Lung (tissue), 11 donors: ENCODE measurements at regions not wholly inside any gene's neighbourhood (a gene's known extent, or its start where the extent isn't known, plus 50 kb on each side); places are given as distances from the start of the nearest gene placed in this dataset.
"Not testable (repeated sequence)": the region's sequence is repeated elsewhere in the genome, so short reads cannot be mapped to it uniquely, and the experiment has no call there.

Experiments used
- ATAC-seq: fragments of 200-7000 bp; cut with Tn5 transposase; one replicate; pipeline ENCODE4 v1.9.1; 2020; ENCODE audit warnings: moderate number of reproducible peaks; ENCODE audit not compliant: insufficient read depth, low FRiP score
- DNase-seq, 3 donors: peaks; one replicate each; pipeline ENCODE4 v3.0.0-alpha.2; 2013 to 2017
- H3K27ac ChIP-seq, 2 donors: one replicate each; pipeline ENCODE4 v1.5.1; 2013; ENCODE audit warnings: mild to moderate bottlenecking in 2 of 2, moderate library complexity in 2 of 2, control low read depth in 1 of 2, inconsistent platforms in 1 of 2, low read depth in 1 of 2, low read length in 1 of 2
- H3K27me3 ChIP-seq, 3 donors: one replicate each; pipeline ENCODE4 v1.5.1; 2013; ENCODE audit warnings: low read length in 2 of 3; ENCODE audit not compliant: control insufficient read depth in 3 of 3, insufficient read depth in 3 of 3
- H3K36me3 ChIP-seq, 4 donors: one replicate each; pipeline ENCODE4 v1.5.1; 2013; ENCODE audit warnings: low read length in 4 of 4, mild to moderate bottlenecking in 1 of 4, moderate library complexity in 1 of 4; ENCODE audit not compliant: control insufficient read depth in 4 of 4, insufficient read depth in 4 of 4
- H3K4me1 ChIP-seq, 5 donors: one replicate each; pipeline ENCODE4 v1.5.1; 2013; ENCODE audit warnings: low read length in 5 of 5, mild to moderate bottlenecking in 2 of 5, moderate library complexity in 1 of 5; ENCODE audit not compliant: control insufficient read depth in 5 of 5, insufficient read depth in 5 of 5
- H3K4me3 ChIP-seq: one replicate; pipeline ENCODE4 v1.5.1; 2013; ENCODE audit warnings: mild to moderate bottlenecking, control low read depth, moderate library complexity
- H3K9ac ChIP-seq, 2 donors: one replicate each; pipeline ENCODE4 v1.5.1; 2013; ENCODE audit warnings: low read length in 2 of 2, control low read depth in 1 of 2; ENCODE audit not compliant: insufficient read depth in 1 of 2
- H3K9me3 ChIP-seq, 4 donors: one replicate each; pipeline ENCODE4 v1.5.1; 2013; ENCODE audit warnings: low read length in 3 of 4, mild to moderate bottlenecking in 1 of 4, moderate library complexity in 1 of 4; ENCODE audit not compliant: control insufficient read depth in 4 of 4, insufficient read depth in 3 of 4
- WGBS, 2 donors: extraction: QIAGEN DNeasy Blood & Tissue Kit; methylation state at CpG; one replicate each; pipeline ENCODE4 v1.1.7; 2013; 5-methylcytosine and 5-hydroxymethylcytosine counted together
- TF ChIP-seq, protein P1 (sequence below): IDR thresholded peaks from 2 replicates; pipeline ENCODE4 v1.5.1; 2012; ENCODE audit warnings: mild to moderate bottlenecking; ENCODE audit errors: control extremely low read depth, extremely low read depth
- donor health status: control.
- donor health status: control.
- donor health status: Bipolar disorder and iron deficiency.
- donor health status: healthy.
- donor health status: DM: yes; HTN: yes; CAD: no.

DNA sequence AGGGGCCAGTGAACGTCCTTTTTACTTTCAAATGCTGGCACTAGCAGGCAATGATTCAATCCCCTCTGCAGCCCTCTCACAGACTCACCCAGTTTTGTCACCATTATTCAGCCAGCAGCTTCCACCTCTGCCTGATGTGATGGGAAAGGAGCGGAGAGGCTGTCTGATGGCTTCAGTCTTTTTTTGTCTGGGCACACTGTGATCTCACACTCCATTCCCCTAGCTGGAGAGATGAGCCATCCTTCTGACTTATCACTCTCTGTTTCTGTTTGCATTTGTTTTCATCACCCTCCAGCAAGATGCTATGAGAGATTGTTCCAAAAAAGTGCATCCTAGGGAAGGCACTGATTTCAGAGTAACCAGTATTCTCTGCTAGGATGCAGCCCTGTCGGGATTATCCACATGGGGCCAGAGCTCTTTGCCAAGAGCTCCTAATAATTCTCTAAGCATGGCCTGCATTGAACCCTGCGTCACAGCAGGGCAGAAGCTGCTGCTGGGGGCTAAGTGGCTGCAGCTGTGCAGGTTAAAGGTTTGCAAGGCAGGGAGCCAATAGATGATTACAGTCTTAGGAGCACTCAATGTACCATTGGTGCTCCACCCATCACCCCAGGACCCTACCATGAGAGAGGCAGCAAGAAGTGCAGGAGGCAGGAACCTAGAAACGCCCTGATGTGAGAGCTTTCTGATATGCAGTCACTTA lies 236.1 kb upstream of the C16orf82 start:
- H3K4me1 ChIP-seq = peaks cover 0 to 1% (median 0%) of the 10 kb centered on the region in 5 donors
- H3K4me3 ChIP-seq = no peak overlapping the region
- ATAC-seq (no peak), DNase-seq (no peak)
- H3K36me3 ChIP-seq = no peaks in the 10 kb centered on the region
- H3K9ac ChIP-seq = no peak overlapping the region
- H3K9me3 ChIP-seq = peaks cover 0 to 2% (median 0%) of the 10 kb centered on the region in 4 donors
- H3K27me3 ChIP-seq = no peaks in the 10 kb centered on the region
- TF ChIP-seq, protein P1, sequence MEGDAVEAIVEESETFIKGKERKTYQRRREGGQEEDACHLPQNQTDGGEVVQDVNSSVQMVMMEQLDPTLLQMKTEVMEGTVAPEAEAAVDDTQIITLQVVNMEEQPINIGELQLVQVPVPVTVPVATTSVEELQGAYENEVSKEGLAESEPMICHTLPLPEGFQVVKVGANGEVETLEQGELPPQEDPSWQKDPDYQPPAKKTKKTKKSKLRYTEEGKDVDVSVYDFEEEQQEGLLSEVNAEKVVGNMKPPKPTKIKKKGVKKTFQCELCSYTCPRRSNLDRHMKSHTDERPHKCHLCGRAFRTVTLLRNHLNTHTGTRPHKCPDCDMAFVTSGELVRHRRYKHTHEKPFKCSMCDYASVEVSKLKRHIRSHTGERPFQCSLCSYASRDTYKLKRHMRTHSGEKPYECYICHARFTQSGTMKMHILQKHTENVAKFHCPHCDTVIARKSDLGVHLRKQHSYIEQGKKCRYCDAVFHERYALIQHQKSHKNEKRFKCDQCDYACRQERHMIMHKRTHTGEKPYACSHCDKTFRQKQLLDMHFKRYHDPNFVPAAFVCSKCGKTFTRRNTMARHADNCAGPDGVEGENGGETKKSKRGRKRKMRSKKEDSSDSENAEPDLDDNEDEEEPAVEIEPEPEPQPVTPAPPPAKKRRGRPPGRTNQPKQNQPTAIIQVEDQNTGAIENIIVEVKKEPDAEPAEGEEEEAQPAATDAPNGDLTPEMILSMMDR = no peak
- WGBS, 2 donors = 59 to 74% methylated on average over 5 of the region's 5 CpGs
- H3K27ac ChIP-seq = no peak overlapping the region

DNA sequence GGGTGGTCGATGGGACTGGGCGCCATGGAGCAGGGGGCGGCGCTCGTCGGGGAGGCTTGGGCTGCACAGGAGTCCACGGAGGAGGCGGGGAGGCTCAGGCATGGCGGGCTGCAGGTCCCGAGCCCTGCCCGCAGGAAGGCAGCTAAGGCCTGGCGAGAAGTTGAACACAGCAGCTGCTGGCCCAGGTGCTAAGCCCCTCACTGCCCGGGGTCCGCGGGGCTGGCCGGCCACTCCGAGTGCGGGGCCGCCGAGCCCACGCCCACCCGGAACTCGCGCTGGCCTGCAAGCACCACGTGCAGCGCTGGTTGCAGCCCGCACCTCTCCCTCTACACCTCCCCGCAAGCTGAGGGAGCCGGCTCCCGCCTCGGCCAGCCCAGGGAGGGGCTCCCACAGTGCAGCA lies 230.6 kb upstream of the C16orf82 start:
- not testable (repeated sequence) for H3K4me3 ChIP-seq, ATAC-seq, H3K27ac ChIP-seq, H3K4me1 ChIP-seq, H3K27me3 ChIP-seq, H3K36me3 ChIP-seq, H3K9me3 ChIP-seq, DNase-seq, H3K9ac ChIP-seq
- 94 to 96% methylated on average over 31 of the region's 31 CpGs for WGBS, 2 donors

DNA sequence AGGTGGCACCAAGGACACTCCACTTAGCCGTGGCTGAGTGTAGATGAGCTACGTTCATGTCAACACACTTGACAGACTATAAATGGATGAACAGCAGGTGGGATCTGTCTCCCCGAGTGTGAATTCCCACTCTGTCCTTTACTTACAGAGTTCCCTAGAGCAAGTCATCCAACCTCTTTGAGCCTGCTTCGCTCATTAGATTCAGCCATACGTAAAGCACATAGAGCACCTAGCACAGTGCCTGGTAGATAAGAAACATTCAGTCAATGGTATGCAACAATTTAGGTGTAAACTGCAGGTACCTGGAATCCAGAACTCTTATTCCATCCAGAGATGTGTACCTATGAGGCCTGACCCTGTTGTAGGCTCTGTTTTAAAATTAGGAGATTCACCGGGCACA lies 227.8 kb upstream of the C16orf82 start:
- no peak for ATAC-seq
- Histone ChIP-seq H3K27ac (no peak overlapping the region), H3K4me1 (no peaks in the 10 kb centered on the region), H3K36me3 (no peaks in the 10 kb centered on the region), H3K9me3 (peaks cover 0 to 4% (median 0%) of the 10 kb centered on the region in 4 donors), H3K4me3 (no peak overlapping the region), H3K27me3 (no peaks in the 10 kb centered on the region), H3K9ac (no peak overlapping the region)
- WGBS, 2 donors = 82 to 85% methylated on average over 6 of the region's 6 CpGs
- TF ChIP-seq, protein P1 = no peak
- DNase-seq = no peak

DNA sequence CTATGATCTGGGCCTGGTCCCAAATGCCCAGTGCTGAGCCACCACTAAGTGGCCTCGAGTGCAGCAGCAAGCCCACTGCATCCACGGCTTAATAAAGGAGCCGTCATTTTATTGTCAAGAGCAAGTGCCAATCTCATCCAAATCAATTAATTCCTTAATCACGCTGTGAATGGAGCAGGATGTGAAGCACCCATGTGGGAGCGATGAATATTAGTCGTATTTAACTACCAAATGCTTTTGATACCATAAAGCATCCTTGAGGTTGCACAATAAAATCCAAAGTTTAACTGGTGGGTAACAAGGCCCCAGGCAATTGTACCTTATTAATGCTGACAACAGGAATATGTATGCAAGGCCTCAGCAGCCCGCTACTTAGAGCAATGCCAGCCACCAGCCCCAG lies 226.0 kb upstream of the C16orf82 start:
- DNase-seq (no peak), ATAC-seq (no peak)
- peaks cover 0 to 4% (median 0%) of the 10 kb centered on the region in 4 donors for H3K9me3 ChIP-seq
- no peaks in the 10 kb centered on the region for H3K36me3 ChIP-seq
- no peaks in the 10 kb centered on the region for H3K4me1 ChIP-seq
- TF ChIP-seq, protein P1 = no peak
- no peak overlapping the region for H3K9ac ChIP-seq
- H3K4me3 ChIP-seq = no peak overlapping the region
- no peaks in the 10 kb centered on the region for H3K27me3 ChIP-seq
- WGBS, 2 donors = 86 to 91% methylated on average over 7 of the region's 7 CpGs
- no peak overlapping the region for H3K27ac ChIP-seq
